ENCODE measurements at regions not wholly inside any gene's neighbourhood (a gene's known extent, or its start where the extent isn't known, plus 50 kb on each side); places are given as distances from the start of the nearest gene placed in this dataset.
A peak's percentile ranks its signal among the peaks of the same experiment; 100 is the strongest.
"Not testable (repeated sequence)": the region's sequence is repeated elsewhere in the genome, so short reads cannot be mapped to it uniquely, and the experiment has no call there.

DNA sequence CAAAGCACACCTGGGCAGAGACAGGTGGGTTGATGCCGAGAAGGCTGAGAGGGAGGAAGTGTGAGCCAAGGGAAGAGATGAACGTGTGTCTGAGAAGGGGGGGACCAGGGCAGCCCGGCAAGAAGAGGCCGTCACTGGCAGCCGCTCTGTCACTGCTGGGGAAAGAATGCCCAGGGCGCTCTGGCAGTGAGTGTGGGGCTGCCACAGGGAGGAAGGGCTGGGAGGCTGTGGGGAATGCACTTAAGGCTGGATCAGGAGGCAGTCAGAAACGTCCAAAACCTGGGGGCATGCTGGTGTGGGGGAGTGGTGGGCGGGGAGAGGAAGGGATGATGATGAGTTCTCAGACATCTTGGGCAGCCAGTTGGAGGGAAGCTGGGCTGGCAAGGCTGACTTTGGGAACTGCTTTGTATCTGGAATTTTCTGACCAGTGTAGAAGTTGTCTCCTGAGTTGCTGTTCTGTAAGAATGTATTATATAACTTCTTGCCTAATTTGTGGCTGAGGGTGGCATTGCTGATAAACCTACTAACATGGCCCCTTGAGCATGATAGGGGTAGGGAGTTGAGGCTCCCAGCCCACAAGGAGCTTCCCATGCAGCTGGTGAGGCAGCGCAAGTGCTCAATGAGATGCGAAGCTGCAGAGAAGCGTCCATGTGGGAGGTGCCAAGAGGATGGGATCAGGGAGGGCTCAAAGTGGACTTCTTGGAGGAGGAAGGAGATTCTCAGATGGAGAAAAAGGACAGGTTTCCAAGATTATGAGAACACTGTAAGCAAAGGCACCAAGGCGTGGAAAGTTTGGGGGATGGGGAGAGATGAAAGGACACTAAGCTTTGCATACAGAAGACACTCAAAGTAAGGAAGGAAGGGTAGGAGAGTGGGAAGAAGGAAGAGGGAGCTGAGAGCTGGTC, 185.1 kb upstream of the HAAO start:
- in situ Hi-C loops (cut with MboI; ENCODE audit: low pct_unique_long_range_greater_than_20kb, low sequenced_read_pairs, unreplicated experiment) = loop anchor here (10.0 kb wide), 1 partner anchor 507 kb away; no protein-coding TSS in a partner anchor

DNA sequence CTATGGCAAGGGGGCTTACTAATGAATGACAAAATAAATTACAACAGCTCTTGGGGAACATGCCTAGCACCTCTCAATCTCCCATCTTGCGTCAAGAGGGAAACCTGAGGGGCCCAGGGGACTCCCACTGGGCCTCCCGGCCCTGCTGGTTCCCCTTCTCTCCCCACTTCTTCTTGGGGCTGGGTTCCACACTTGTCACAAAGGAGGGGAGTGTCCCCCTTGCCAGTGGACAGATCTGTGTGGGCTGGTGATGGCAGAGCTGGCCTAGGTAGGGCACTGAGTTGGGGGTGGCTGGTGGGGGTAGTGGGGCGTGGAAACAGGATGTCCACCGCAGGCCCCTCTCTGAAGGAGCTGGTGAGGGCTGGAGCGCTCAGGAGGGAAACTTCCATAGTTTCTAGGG, 184.0 kb upstream of the HAAO start:
- no peak for DNase-seq (ENCODE audit: low spot score)
- in situ Hi-C loops (cut with MboI; ENCODE audit: low pct_unique_long_range_greater_than_20kb, low sequenced_read_pairs, unreplicated experiment) = loop anchor here (10.0 kb wide), 1 partner anchor 508 kb away; no protein-coding TSS in a partner anchor
- TF ChIP-seq, protein P1, sequence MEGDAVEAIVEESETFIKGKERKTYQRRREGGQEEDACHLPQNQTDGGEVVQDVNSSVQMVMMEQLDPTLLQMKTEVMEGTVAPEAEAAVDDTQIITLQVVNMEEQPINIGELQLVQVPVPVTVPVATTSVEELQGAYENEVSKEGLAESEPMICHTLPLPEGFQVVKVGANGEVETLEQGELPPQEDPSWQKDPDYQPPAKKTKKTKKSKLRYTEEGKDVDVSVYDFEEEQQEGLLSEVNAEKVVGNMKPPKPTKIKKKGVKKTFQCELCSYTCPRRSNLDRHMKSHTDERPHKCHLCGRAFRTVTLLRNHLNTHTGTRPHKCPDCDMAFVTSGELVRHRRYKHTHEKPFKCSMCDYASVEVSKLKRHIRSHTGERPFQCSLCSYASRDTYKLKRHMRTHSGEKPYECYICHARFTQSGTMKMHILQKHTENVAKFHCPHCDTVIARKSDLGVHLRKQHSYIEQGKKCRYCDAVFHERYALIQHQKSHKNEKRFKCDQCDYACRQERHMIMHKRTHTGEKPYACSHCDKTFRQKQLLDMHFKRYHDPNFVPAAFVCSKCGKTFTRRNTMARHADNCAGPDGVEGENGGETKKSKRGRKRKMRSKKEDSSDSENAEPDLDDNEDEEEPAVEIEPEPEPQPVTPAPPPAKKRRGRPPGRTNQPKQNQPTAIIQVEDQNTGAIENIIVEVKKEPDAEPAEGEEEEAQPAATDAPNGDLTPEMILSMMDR (IDR thresholded peaks at IDR 0.05; ENCODE audit: extremely low read depth, insufficient read depth, missing control alignments) = no peak

More for the DNA sequence above, 185.1 kb upstream of the HAAO start:
- DNase-seq (ENCODE audit: low spot score) = no peak
- TF ChIP-seq, protein P1 (IDR thresholded peaks at IDR 0.05; ENCODE audit: extremely low read depth, insufficient read depth, missing control alignments) = no peak

DNA sequence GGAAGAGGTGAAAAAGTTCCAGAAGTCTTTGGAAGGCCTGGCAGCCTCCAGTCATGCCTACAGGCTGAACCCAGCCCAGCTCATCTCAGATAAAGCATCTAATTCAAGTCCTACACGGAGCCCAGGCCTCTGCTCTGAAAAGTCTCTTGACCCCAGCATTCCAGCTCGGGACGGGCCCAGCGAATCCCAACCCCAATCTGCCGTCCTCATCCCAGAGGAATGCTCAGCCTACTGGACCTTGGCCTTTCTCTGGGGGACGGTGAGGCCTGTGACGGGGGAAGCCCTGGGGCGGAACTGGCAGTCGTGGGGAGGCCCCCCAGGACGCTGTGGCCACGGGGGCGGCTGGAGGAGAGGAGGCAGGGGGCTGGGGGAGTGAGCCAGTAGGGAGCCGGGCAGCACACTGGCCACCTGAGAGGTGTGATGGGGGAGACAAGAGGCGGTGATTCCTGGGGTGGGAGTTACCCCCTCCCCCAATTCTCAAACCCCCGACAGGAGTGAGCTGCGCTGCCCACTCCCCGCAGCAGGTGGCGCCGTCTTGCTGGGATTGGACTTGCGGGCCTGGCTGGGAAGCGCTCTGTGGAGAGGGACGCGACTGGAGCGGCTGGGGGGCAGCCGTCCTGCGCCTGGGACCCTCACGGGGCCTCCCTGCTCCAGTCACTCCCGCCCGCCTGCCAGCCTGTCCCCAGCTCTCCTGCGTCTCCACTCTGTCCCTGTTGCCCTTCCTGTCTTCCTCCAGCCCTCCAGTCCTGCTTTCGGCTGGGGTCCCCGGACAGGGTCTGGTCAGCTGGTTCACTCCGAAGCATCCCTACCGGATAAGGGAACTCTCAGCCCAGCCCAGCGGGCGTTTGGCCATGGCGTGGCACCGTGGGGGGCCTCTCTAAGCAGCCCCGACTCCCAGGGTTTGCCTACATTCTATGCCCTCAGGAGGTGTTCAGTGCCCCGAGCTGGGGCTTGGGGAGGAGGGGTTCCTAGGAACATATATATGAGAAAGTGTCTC, 182.6 kb upstream of the HAAO start:
- TF ChIP-seq, protein P1 (IDR thresholded peaks at IDR 0.05; ENCODE audit: extremely low read depth, insufficient read depth, missing control alignments) = peak; percentile 86
- in situ Hi-C loops (cut with MboI; ENCODE audit: low pct_unique_long_range_greater_than_20kb, low sequenced_read_pairs, unreplicated experiment) = loop anchor here (10.0 to 25.0 kb wide), 2 partner anchors 262 to 510 kb away; partner anchors contain the start of gene ZFP36L2
- DNase-seq (ENCODE audit: low spot score) = peak; percentile 53

DNA sequence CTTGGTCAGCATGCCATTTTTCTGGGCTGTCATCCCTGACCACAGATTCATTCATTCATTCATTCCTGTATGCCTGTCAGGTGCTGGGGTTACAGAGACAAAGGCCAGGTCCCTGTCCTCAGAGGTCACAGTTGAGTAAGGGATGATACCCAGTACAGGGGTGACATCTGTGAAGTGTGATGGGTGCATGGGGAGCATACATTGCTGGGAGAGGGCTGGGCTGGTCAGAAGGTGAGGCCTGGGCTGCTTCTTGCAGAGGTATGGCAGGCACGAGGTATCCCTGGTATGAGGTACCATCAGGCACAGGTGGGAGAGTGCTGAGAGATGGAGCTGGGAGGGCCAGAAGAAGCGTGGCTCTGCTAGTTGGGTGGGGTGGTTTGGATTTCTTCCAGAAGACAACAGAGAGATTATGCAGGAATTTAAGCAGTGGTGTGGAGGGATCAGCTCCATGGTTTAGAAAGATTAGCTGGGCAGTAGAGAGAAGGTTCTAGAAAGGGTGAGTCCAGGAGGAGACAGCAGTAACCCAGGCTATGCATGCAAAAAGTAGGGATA, 181.9 kb upstream of the HAAO start:
- TF ChIP-seq, protein P1 (IDR thresholded peaks at IDR 0.05; ENCODE audit: extremely low read depth, insufficient read depth, missing control alignments) = no peak
- no peak for DNase-seq (ENCODE audit: low spot score)
- in situ Hi-C loops (cut with MboI; ENCODE audit: low pct_unique_long_range_greater_than_20kb, low sequenced_read_pairs, unreplicated experiment) = loop anchor here (10.0 to 25.0 kb wide), 2 partner anchors 263 to 511 kb away; partner anchors contain the start of gene ZFP36L2

DNA sequence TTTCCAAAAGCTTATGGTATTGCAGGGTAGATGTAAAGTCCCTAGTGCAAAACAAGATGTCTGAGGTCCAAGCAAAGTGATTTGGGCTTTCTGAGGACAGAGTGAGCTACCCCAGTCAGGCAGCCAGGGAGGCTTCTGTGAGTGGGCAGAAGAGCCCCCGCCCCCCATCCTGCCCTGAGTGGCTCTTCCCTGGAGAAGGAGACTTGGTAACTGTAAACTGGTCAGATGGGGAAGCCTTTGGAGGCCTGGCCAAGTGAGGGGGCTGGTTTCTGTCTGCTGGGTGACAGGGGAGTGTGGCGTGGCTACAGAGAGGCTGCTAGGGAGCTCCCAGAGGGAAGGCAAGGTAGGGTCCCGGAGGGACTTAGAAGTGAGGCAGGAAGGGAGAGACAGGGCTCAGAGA, 181.3 kb upstream of the HAAO start:
- no peak for DNase-seq (ENCODE audit: low spot score)
- in situ Hi-C loops (cut with MboI; ENCODE audit: low pct_unique_long_range_greater_than_20kb, low sequenced_read_pairs, unreplicated experiment) = loop anchor here (10.0 to 25.0 kb wide), 2 partner anchors 264 to 511 kb away; partner anchors contain the start of gene ZFP36L2
- TF ChIP-seq, protein P1 (IDR thresholded peaks at IDR 0.05; ENCODE audit: extremely low read depth, insufficient read depth, missing control alignments) = no peak

DNA sequence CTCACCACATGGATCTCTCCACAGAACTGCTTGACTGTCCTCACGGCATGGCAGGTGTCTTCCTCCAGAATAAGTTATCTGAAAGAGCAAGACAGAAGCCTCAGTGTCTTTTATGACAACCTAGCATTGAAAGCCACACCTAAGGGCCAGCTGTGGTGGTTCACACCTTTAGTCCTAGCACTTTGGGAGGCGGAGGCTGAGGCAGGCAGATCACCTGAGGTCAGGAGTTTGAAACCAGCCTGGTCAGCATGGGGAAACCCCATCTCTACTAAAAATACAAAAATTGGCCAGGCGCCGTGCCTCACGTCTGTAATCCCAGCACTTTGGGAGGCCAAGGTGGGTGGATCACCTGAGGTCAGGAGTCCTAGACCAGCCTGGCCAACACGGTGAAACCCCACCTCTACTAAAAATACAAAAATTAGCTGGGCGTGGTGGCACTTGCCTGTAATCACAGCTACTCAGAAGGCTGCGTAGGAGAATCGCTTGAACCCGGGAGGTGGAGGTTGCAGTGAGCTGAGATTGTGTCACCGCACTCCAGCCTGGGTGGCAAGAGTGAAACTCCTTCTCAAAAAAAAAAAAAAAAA, 180.6 kb upstream of the HAAO start:
- in situ Hi-C loops (cut with MboI; ENCODE audit: low pct_unique_long_range_greater_than_20kb, low sequenced_read_pairs, unreplicated experiment) = loop anchor here (10.0 to 25.0 kb wide), 2 partner anchors 264 to 512 kb away; partner anchors contain the start of gene ZFP36L2
- not testable (repeated sequence) for DNase-seq (ENCODE audit: low spot score)
